Ishikawa (cell line): ENCODE measurements at regions not wholly inside any gene's neighbourhood (a gene's known extent, or its start where the extent isn't known, plus 50 kb on each side); places are given as distances from the start of the nearest gene placed in this dataset.

Experiments used
- NFIC ChIP-seq: IDR thresholded peaks from 2 replicates; pipeline ENCODE4 v1.6.1; 2012
- RAD21 ChIP-seq: IDR thresholded peaks from 2 replicates; pipeline ENCODE4 v1.6.1; 2012; ENCODE audit warnings: low read depth

GRCh38 chr6:131433927-131434326 lies 139.1 kb upstream of the ARG1 start:
- TF ChIP-seq RAD21 = no peak
- no peak for TF ChIP-seq NFIC
